Activated CD8-positive, alpha-beta T cell treated with anti-CD3 and anti-CD28 coated beads for 36 hours (primary cell): ENCODE measurements at regions not wholly inside any gene's neighbourhood (a gene's known extent, or its start where the extent isn't known, plus 50 kb on each side); places are given as distances from the start of the nearest gene placed in this dataset.

Experiments used
- ATAC-seq: fragments of 200-7000 bp; cut with Tn5 transposase; one replicate; pipeline ENCODE4 v1.10.0; 2021; ENCODE audit warnings: mild to moderate bottlenecking, moderate library complexity
- CTCF ChIA-PET: fragments of 350-600 bp; sonication (Branson Sonifier 250); formaldehyde crosslinking; loops from one replicate; lab custom pipeline; 2021; ENCODE audit warnings: antibody characterized with exemption; lab: Charles Lee
- POLR2A ChIA-PET: fragments of 350-600 bp; sonication (Branson Sonifier 250); formaldehyde crosslinking; loops from one replicate; lab custom pipeline; 2021; ENCODE audit warnings: antibody characterized with exemption; lab: Charles Lee
- DNase-seq: peaks from one replicate; pipeline ENCODE4 v3.0.0-alpha.2; 2020
- H3K27ac Mint-ChIP-seq: one replicate; pipeline ENCODE4 v1.8.0; 2021; ENCODE audit warnings: mild to moderate bottlenecking, mixed read lengths
- H3K27me3 Mint-ChIP-seq: one replicate; pipeline ENCODE4 v1.8.0; 2021; ENCODE audit warnings: mixed read lengths
- H3K36me3 Mint-ChIP-seq: one replicate; pipeline ENCODE4 v1.8.0; 2021; ENCODE audit warnings: low read depth, mixed read lengths
- H3K4me1 Mint-ChIP-seq: one replicate; pipeline ENCODE4 v1.8.0; 2021; ENCODE audit warnings: low read depth, mixed read lengths
- H3K4me3 Mint-ChIP-seq: one replicate; pipeline ENCODE4 v1.8.0; 2021; ENCODE audit warnings: mild to moderate bottlenecking, moderate library complexity, mixed read lengths
- H3K9me3 Mint-ChIP-seq: one replicate; pipeline ENCODE4 v1.8.0; 2021; ENCODE audit warnings: mixed read lengths
- intact Hi-C: fragments of 100-400 bp; cut with micrococcal nuclease; formaldehyde crosslinking; loops from one replicate; pipeline ENCODE4 v1.10.0; 2022
- TF ChIP-seq, protein P1 (sequence below): fragments of 200-600 bp; IDR thresholded peaks from one replicate; pipeline ENCODE4 v1.8.0; 2022; ENCODE audit warnings: antibody characterized with exemption, mild to moderate bottlenecking

DNA sequence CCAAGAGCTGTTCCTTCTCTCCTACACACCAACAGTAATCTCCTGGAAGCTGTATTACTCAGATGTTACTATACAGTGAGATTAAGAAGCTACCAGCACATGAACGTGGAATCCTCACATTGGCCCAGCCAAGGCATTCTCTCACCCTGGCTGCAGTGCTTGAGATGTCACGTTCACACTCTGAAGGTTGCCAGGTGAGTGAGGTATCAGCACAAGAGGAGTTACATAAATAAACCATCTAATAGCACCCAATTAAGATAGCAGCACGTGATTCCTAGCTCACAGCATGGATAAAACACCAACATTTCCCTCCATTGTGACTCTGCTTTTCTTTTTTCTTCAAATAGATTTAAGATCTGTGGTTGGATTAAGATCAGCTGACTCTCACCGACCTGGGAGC lies 182.8 kb downstream of the PLPP3 start:
- intact Hi-C loops: no loop called here
- no peak for DNase-seq
- H3K36me3 Mint-ChIP-seq: no peaks in the 10 kb centered on the region
- no peak overlapping the region for H3K27ac Mint-ChIP-seq
- H3K4me1 Mint-ChIP-seq: no peaks in the 10 kb centered on the region
- ChIA-PET POLR2A (no interaction called here), CTCF (no interaction called here)
- H3K27me3 Mint-ChIP-seq: peaks cover 3% of the 10 kb centered on the region
- H3K9me3 Mint-ChIP-seq: peaks cover 2% of the 10 kb centered on the region
- ATAC-seq: no peak
- no peak overlapping the region for H3K4me3 Mint-ChIP-seq
- TF ChIP-seq, protein P1, sequence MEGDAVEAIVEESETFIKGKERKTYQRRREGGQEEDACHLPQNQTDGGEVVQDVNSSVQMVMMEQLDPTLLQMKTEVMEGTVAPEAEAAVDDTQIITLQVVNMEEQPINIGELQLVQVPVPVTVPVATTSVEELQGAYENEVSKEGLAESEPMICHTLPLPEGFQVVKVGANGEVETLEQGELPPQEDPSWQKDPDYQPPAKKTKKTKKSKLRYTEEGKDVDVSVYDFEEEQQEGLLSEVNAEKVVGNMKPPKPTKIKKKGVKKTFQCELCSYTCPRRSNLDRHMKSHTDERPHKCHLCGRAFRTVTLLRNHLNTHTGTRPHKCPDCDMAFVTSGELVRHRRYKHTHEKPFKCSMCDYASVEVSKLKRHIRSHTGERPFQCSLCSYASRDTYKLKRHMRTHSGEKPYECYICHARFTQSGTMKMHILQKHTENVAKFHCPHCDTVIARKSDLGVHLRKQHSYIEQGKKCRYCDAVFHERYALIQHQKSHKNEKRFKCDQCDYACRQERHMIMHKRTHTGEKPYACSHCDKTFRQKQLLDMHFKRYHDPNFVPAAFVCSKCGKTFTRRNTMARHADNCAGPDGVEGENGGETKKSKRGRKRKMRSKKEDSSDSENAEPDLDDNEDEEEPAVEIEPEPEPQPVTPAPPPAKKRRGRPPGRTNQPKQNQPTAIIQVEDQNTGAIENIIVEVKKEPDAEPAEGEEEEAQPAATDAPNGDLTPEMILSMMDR: no peak

DNA sequence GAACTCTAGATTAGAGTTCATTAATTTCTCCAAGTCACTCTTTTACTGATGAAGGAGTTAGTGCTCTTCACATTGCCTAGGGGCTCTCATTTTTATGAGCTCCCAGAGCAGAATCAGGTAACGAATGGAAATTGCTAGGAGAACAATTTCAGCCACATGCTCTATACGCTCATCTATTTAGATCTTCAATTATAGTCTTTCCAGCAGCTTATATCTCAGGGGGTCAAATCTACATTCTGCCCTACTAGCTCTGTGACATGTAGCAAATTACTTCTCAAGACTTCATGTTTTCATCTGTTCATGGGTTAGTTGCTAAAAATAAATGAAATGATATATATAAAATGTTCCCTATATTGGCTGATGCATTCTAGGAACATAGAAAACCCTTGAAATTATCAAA lies 183.6 kb downstream of the PLPP3 start:
- Mint-ChIP-seq H3K9me3 (peaks cover 2% of the 10 kb centered on the region), H3K36me3 (no peaks in the 10 kb centered on the region), H3K27ac (no peak overlapping the region), H3K4me1 (no peaks in the 10 kb centered on the region), H3K4me3 (no peak overlapping the region), H3K27me3 (peaks cover 3% of the 10 kb centered on the region)
- POLR2A ChIA-PET: no interaction called here
- CTCF ChIA-PET: no interaction called here
- TF ChIP-seq, protein P1: no peak
- no peak for ATAC-seq
- DNase-seq: no peak
- intact Hi-C loops: no loop called here

DNA sequence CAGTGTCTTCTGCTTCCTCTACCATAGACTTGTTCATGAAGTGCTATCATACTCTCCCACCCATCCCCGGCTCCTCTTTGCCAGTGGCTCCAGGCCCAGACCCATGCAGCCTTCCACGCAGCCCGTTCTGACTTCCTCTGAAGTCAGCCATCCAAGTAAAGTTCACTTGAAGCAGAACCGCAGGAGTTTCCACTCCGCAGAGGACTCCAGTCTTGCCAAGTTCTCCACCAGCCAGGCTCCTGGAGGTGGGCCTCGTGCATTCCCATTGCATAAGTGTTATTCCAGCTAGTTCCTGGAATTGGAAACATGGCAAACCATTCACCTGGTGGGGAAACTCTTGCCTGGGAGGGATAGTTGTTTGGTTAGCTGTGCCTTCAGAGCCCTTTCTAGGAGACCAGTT lies 185.1 kb downstream of the PLPP3 start:
- ATAC-seq (no peak), DNase-seq (no peak)
- Mint-ChIP-seq H3K9me3 (peaks cover 2% of the 10 kb centered on the region), H3K27me3 (peaks cover 3% of the 10 kb centered on the region), H3K36me3 (no peaks in the 10 kb centered on the region), H3K4me1 (no peaks in the 10 kb centered on the region), H3K4me3 (no peak overlapping the region), H3K27ac (no peak overlapping the region)
- TF ChIP-seq, protein P1: no peak
- ChIA-PET CTCF (no interaction called here), POLR2A (no interaction called here)
- intact Hi-C loops: no loop called here

DNA sequence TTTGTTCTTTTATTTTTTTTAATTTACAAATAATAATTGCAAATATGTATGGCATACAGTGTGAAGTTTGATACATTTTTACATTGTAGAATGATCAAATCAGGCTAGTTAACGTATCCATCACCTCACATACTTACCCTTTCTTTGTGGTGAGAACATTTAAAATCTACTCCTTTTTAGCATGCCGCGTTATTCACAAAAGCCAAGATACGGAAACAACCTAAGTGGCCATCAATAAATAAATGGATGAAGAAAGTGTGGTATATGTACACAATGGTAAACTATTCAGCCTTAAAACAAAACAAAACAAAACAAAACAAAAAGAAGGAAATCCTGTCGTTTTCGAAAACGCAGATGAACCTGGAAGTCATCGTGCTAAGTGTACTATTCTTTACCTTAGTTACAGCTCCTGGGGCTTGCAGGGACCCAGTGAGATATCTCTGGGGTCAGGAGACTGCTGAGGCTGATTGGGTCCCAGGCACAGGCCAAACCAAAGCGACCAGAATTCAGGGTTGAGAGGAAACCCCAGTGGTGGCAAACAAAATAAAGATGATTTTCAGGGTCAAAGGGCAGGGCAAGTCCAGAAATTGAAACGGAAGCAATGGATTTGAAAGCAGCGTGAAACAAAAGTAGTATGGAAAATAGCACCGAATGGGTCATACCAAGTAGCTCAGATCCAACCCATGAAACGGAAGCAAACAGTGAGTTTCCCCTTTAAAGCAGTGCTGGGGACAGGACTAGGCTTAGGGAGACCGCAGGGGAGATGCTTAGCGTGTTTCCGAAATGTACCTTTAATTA lies 188.2 kb downstream of the PLPP3 start:
- Mint-ChIP-seq H3K27ac (no peak overlapping the region), H3K36me3 (no peaks in the 10 kb centered on the region), H3K9me3 (no peaks in the 10 kb centered on the region), H3K4me3 (no peak overlapping the region), H3K27me3 (peaks cover 3% of the 10 kb centered on the region), H3K4me1 (no peaks in the 10 kb centered on the region)
- CTCF ChIA-PET: no interaction called here
- TF ChIP-seq, protein P1: no peak
- DNase-seq (no peak), ATAC-seq (no peak)
- POLR2A ChIA-PET: no interaction called here
- intact Hi-C loops: no loop called here

DNA sequence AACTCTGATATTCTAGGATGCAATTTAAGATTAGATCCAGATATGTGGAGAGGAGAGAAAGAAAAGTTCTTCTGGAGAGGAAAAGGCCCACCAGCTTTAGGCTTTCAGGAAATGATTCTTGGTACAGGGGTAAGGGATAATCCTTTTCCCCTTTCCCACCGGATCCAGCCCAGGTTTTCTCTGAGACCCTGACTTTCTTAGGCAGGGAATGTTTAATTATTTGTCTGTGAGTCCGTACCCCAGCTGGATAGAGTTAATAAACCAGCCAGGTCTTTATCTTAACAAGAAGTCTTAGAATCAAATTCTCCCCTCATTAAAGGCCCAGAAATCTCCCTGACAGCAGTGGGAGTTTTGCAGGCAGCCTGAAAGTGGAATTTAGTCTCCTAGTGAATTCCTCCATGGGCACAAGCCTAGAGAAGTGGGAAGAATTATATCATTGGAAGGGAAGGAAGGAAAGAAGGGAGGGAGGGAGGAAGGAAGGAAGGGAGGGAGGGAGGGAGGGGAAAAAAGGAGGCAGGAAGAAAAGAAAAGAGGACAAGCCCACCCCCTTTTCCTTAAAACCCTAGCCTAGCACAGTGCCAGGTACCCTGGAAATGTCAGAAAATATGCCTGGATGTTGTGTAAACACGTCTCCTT lies 189.0 kb downstream of the PLPP3 start:
- CTCF ChIA-PET: no interaction called here

More for the DNA sequence above, 189.0 kb downstream of the PLPP3 start:
- Mint-ChIP-seq H3K4me3 (no peak overlapping the region), H3K27me3 (peaks cover 3% of the 10 kb centered on the region), H3K4me1 (no peaks in the 10 kb centered on the region), H3K9me3 (no peaks in the 10 kb centered on the region), H3K36me3 (no peaks in the 10 kb centered on the region), H3K27ac (no peak overlapping the region)
- intact Hi-C loops: no loop called here
- TF ChIP-seq, protein P1: no peak
- ATAC-seq: no peak
- DNase-seq: no peak
- POLR2A ChIA-PET: interaction anchor here (0.7 kb wide), 1 partner anchor 11 kb away, joined by 3 read pairs; no protein-coding TSS in a partner anchor
